OCI-LY3 (cell line): ENCODE measurements at regions not wholly inside any gene's neighbourhood (a gene's known extent, or its start where the extent isn't known, plus 50 kb on each side); places are given as distances from the start of the nearest gene placed in this dataset.

Experiments used
- CTCF ChIP-seq: fragments of 200-600, 300-600 bp; sonication (generic); IDR thresholded peaks from 2 replicates; pipeline ENCODE4 v1.5.1; 2014; ENCODE audit warnings: antibody characterized with exemption, low read length, low read depth
- EZH2phosphoT487 ChIP-seq: fragments of 200-600 bp; shearing (Covaris generic); IDR thresholded peaks from 2 replicates; pipeline ENCODE4 v1.6.1; 2018; ENCODE audit warnings: antibody characterized with exemption, mixed run types, low read depth

- no peak for TF ChIP-seq CTCF
- no peak for TF ChIP-seq EZH2phosphoT487
Measured at GRCh38 chr18:43435851-43436250, 158.6 kb upstream of the SYT4 start.
